ENCODE measurements at regions not wholly inside any gene's neighbourhood (a gene's known extent, or its start where the extent isn't known, plus 50 kb on each side); places are given as distances from the start of the nearest gene placed in this dataset.

DNA sequence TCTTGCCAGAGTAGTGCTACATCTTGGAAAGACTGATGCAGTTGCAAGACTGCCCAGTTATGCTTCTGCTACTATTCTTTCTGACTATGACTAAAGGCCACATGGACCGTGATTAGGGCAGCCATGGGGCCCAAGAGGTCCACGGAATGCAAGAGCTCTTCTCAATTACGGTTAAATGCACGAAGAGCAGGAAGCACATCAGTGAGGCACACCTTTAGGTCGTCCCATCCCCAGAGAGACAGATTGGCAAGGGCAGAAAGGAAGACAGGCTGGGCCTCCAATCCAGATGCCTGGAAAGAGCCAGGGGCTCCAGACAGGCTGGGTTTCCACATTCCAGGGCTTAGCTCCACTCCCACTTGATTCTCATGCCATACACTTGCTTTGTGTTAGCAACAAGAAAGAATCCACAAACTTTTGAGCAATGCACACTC is 132.3 kb upstream of the SLIT3 start:
- H3K4me1 ChIP-seq = no peaks in the 10 kb centered on the region
- no peak overlapping the region for H3K27ac ChIP-seq
- no peak for DNase-seq

DNA sequence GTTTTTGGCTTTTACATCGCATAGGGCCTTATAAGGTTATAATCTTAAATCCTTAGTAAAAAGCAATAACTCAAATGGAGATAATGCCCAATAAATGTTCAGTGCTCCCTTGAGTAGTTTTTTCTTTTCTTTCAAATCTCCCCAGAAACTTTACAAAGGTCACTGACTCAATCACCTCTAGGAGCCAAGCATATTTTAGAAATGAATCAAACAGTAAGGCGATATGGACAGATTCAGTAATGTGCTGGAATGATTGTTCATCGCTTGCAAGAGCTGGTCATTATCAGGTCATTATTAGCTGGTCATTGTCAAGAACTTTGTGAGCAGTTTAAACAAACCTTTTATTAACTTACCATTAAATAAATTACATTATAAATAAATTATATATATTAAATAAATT is 130.4 kb upstream of the SLIT3 start:
- no peaks in the 10 kb centered on the region for H3K9me3 ChIP-seq (replicated peaks)
- no peaks in the 10 kb centered on the region for H3K27me3 ChIP-seq
- no peak overlapping the region for H3K27ac ChIP-seq
- no peak for DNase-seq
- no peak overlapping the region for H3K4me3 ChIP-seq
- no peaks in the 10 kb centered on the region for H3K4me1 ChIP-seq
- no peaks in the 10 kb centered on the region for H3K36me3 ChIP-seq

More for the DNA sequence above, 132.3 kb upstream of the SLIT3 start:
- H3K4me3 ChIP-seq = no peak overlapping the region
- no peaks in the 10 kb centered on the region for H3K9me3 ChIP-seq (replicated peaks)
- no peaks in the 10 kb centered on the region for H3K36me3 ChIP-seq
- H3K27me3 ChIP-seq = no peaks in the 10 kb centered on the region

GRCh38 chr5:169430671-169431070 is 129.7 kb upstream of the SLIT3 start:
- Histone ChIP-seq H3K4me3 (no peak overlapping the region), H3K27me3 (no peaks in the 10 kb centered on the region), H3K27ac (no peak overlapping the region), H3K9me3 (replicated peaks) (no peaks in the 10 kb centered on the region), H3K4me1 (no peaks in the 10 kb centered on the region), H3K36me3 (no peaks in the 10 kb centered on the region)
- DNase-seq = no peak

GRCh38 chr5:169429044-169429443 is 128.1 kb upstream of the SLIT3 start:
- no peak overlapping the region for H3K4me3 ChIP-seq
- H3K36me3 ChIP-seq = no peaks in the 10 kb centered on the region
- no peaks in the 10 kb centered on the region for H3K27me3 ChIP-seq
- DNase-seq = no peak
- H3K9me3 ChIP-seq (replicated peaks) = no peaks in the 10 kb centered on the region
- H3K4me1 ChIP-seq = no peaks in the 10 kb centered on the region
- no peak overlapping the region for H3K27ac ChIP-seq

DNA sequence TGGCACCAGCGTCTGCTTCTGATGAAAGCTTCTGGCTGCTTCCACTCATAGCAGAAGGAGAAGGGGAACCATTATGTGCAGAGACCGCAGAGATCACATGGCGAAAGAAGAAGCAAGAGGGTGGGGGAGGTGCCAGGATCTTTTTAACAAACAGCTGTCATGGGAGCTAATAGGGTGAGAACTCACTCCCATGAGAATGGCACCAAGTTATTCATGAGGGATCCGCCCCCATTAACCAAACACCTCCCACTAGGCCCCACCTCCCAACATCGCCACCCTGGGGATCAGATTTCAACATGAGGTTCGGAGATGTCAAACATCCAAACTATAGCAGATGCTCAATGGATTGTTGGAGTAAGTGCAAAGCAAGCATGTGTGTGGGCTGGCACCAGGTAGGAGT is 125.8 kb upstream of the SLIT3 start:
- Histone ChIP-seq H3K27ac (no peak overlapping the region), H3K4me3 (no peak overlapping the region), H3K27me3 (no peaks in the 10 kb centered on the region), H3K4me1 (no peaks in the 10 kb centered on the region), H3K9me3 (replicated peaks) (no peaks in the 10 kb centered on the region), H3K36me3 (no peaks in the 10 kb centered on the region)
- DNase-seq = no peak

- H3K27ac ChIP-seq = no peak overlapping the region
- peaks cover 6% of the 10 kb centered on the region; the same call in 1 of the 2 replicates for H3K27me3 ChIP-seq
- H3K36me3 ChIP-seq = no peaks in the 10 kb centered on the region
- no peak for DNase-seq
- 0 out of 2 replicates have a peak, but pooled peaks cover 3% of the 10 kb centered on the region for H3K9me3 ChIP-seq (replicated peaks)
- no peaks in the 10 kb centered on the region for H3K4me1 ChIP-seq
- no peak overlapping the region for H3K4me3 ChIP-seq
Measured at GRCh38 chr5:169424670-169425378, 123.9 kb upstream of the SLIT3 start.

DNA sequence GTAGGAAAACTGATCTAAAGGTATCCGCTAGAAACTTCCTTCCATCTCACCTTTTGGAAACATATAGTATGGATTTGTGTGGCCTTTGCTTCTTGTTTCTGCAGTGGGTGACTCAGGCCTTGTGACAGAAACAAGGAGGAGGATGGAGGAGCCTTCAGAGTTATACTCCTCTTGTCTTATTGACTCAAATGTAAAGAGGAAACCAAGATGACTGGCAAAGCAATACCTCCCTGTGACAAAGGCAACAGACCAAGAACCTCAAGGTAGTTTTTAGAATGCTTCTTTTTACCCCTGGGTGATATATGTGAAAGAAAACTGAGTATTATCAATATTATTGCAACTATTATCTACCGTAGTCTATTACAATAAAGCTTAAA is 123.3 kb upstream of the SLIT3 start:
- Histone ChIP-seq H3K4me1 (no peaks in the 10 kb centered on the region), H3K27me3 (peaks cover 10% of the 10 kb centered on the region; the same call in 1 of the 2 replicates), H3K36me3 (no peaks in the 10 kb centered on the region), H3K27ac (no peak overlapping the region), H3K9me3 (replicated peaks) (0 out of 2 replicates have a peak, but pooled peaks cover 3% of the 10 kb centered on the region), H3K4me3 (no peak overlapping the region)
- DNase-seq = no peak

DNA sequence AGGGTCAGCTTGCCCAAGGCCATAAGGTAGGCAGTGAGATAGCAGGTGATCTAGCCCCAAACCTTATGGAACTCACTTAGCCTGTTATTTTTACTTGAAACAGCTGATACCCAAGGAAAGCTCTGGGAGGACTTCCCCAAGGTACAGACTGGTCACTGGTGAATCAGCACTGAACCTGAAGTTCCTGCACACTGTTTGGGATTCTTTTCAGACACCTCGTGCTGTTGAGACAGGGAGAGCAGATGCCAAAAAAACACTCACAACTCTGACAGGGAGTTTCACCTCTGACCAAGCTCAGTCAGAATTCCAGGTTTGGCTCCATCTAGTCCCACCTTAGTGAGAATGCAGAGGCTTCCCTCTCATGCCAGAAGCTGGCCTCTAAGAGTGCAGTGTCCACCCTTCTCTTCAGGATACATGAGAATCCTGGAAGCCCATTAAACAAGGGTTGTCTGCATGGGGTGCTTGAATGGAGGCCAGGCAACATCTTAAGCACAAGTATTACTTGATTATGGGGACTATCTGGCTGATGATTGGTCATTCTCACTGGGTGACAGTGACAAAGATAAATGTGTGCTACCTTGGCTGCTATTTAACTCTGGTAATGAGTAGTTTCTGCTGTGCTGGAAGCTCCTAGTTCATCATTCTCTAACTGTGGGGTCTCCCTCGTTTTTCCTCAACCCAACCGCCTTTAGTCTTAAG is 122.8 kb upstream of the SLIT3 start:
- H3K36me3 ChIP-seq = no peaks in the 10 kb centered on the region
- H3K27me3 ChIP-seq = peaks cover 10% of the 10 kb centered on the region; the same call in 1 of the 2 replicates
- 0 out of 2 replicates have a peak, but pooled peaks cover 3% of the 10 kb centered on the region for H3K9me3 ChIP-seq (replicated peaks)
- no peaks in the 10 kb centered on the region for H3K4me1 ChIP-seq
- H3K27ac ChIP-seq = no peak overlapping the region
- no peak overlapping the region for H3K4me3 ChIP-seq
- no peak for DNase-seq

GRCh38 chr5:169422087-169422486 is 121.1 kb upstream of the SLIT3 start:
- DNase-seq = no peak
- Histone ChIP-seq H3K27ac (no peak overlapping the region), H3K36me3 (no peaks in the 10 kb centered on the region)

GRCh38 chr5:169421677-169422076 is 120.7 kb upstream of the SLIT3 start:
- Histone ChIP-seq H3K4me3 (no peak overlapping the region), H3K27ac (no peak overlapping the region), H3K4me1 (peaks cover 4% of the 10 kb centered on the region; the same call in 1 of the 2 replicates), H3K27me3 (peaks cover 26% of the 10 kb centered on the region), H3K36me3 (no peaks in the 10 kb centered on the region), H3K9me3 (replicated peaks) (peaks cover 6% of the 10 kb centered on the region; the same call in 1 of the 2 replicates)
- no peak for DNase-seq

More at GRCh38 chr5:169422087-169422486, 121.1 kb upstream of the SLIT3 start:
- Histone ChIP-seq H3K9me3 (replicated peaks) (peaks cover 6% of the 10 kb centered on the region; the same call in 1 of the 2 replicates), H3K4me3 (no peak overlapping the region), H3K4me1 (peaks cover 2% of the 10 kb centered on the region; the same call in 1 of the 2 replicates), H3K27me3 (peaks cover 25% of the 10 kb centered on the region)

- Histone ChIP-seq H3K36me3 (no peaks in the 10 kb centered on the region), H3K9me3 (replicated peaks) (peaks cover 6% of the 10 kb centered on the region; the same call in 1 of the 2 replicates), H3K27me3 (peaks cover 50% of the 10 kb centered on the region), H3K4me1 (peaks cover 7% of the 10 kb centered on the region; the same call in 1 of the 2 replicates), H3K27ac (no peak overlapping the region), H3K4me3 (no peak overlapping the region)
- no peak for DNase-seq
Measured at GRCh38 chr5:169417676-169418075, 116.7 kb upstream of the SLIT3 start.

GRCh38 chr5:169416583-169417196 is 115.8 kb upstream of the SLIT3 start:
- Histone ChIP-seq H3K4me3 (no peak overlapping the region), H3K9me3 (replicated peaks) (peaks cover 6% of the 10 kb centered on the region; the same call in 1 of the 2 replicates), H3K36me3 (no peaks in the 10 kb centered on the region), H3K27me3 (peaks cover 57% of the 10 kb centered on the region), H3K4me1 (peaks cover 7% of the 10 kb centered on the region; the same call in 1 of the 2 replicates), H3K27ac (no peak overlapping the region)
- peak; percentile 87 to 88 for DNase-seq

- Histone ChIP-seq H3K4me3 (no peak overlapping the region), H3K27ac (no peak overlapping the region), H3K4me1 (peaks cover 7% of the 10 kb centered on the region; the same call in 1 of the 2 replicates), H3K9me3 (replicated peaks) (peaks cover 6% of the 10 kb centered on the region; the same call in 1 of the 2 replicates), H3K36me3 (no peaks in the 10 kb centered on the region), H3K27me3 (peaks cover 59% of the 10 kb centered on the region)
- no peak for DNase-seq
Measured at GRCh38 chr5:169415948-169416347, 115.0 kb upstream of the SLIT3 start.

GRCh38 chr5:169415371-169415770 is 114.4 kb upstream of the SLIT3 start:
- DNase-seq = no peak
- no peak overlapping the region for H3K4me3 ChIP-seq
- peaks cover 5% of the 10 kb centered on the region; the same call in 1 of the 2 replicates for H3K9me3 ChIP-seq (replicated peaks)
- H3K36me3 ChIP-seq = no peaks in the 10 kb centered on the region
- no peak overlapping the region for H3K27ac ChIP-seq
- H3K4me1 ChIP-seq = peaks cover 7% of the 10 kb centered on the region; the same call in 1 of the 2 replicates
- peaks cover 62% of the 10 kb centered on the region for H3K27me3 ChIP-seq

GRCh38 chr5:169413416-169413815 is 112.5 kb upstream of the SLIT3 start:
- no peak overlapping the region for H3K27ac ChIP-seq
- no peak for DNase-seq
- H3K4me1 ChIP-seq = peaks cover 7% of the 10 kb centered on the region; the same call in 1 of the 2 replicates

More at GRCh38 chr5:169413416-169413815, 112.5 kb upstream of the SLIT3 start:
- no peaks in the 10 kb centered on the region for H3K36me3 ChIP-seq
- H3K4me3 ChIP-seq = no peak overlapping the region
- H3K27me3 ChIP-seq = peaks cover 56% of the 10 kb centered on the region
- H3K9me3 ChIP-seq (replicated peaks) = no peaks in the 10 kb centered on the region; the same call in 1 of the 2 replicates
